Neural cell (in vitro differentiated cells): ENCODE measurements at regions not wholly inside any gene's neighbourhood (a gene's known extent, or its start where the extent isn't known, plus 50 kb on each side); places are given as distances from the start of the nearest gene placed in this dataset.

Experiments
- CTCF ChIP-seq: fragments of 450-650 bp; IDR thresholded peaks from 2 replicates; pipeline ENCODE4 v1.5.1; 2014; ENCODE audit warnings: antibody characterized with exemption, mild to moderate bottlenecking, moderate library complexity; ENCODE audit not compliant: poor library complexity, severe bottlenecking
- EZH2 ChIP-seq: fragments of 200-600, 300-800 bp; shearing (Covaris generic), sonication (generic); IDR thresholded peaks from 2 replicates; pipeline ENCODE4 v1.6.1; 2014; ENCODE audit warnings: antibody characterized with exemption, low read length, borderline replicate concordance, mild to moderate bottlenecking; ENCODE audit not compliant: insufficient read depth, poor library complexity, severe bottlenecking
- POLR2AphosphoS5 ChIP-seq: IDR thresholded peaks from 2 replicates; pipeline ENCODE4 v1.6.1; 2012
- SMC3 ChIP-seq: fragments of 450-650 bp; conservative IDR thresholded peaks from 2 replicates; pipeline ENCODE4 v1.6.1; 2014; ENCODE audit warnings: antibody characterized with exemption, mild to moderate bottlenecking, moderate library complexity; ENCODE audit not compliant: poor library complexity

GRCh38 chr12:132439333-132439904 lies 50.5 kb upstream of the FBRSL1 start:
- TF ChIP-seq CTCF: no peak
- no peak for TF ChIP-seq POLR2AphosphoS5
- no peak for TF ChIP-seq EZH2
- TF ChIP-seq SMC3: no peak
